Astrocyte (in vitro differentiated cells and primary cell): ENCODE measurements at regions not wholly inside any gene's neighbourhood (a gene's known extent, or its start where the extent isn't known, plus 50 kb on each side); places are given as distances from the start of the nearest gene placed in this dataset.

ENCODE experiments used
- CTCF ChIP-seq: IDR thresholded peaks from 2 replicates; pipeline ENCODE4 v1.5.1; 2011; ENCODE audit warnings: low read depth, mild to moderate bottlenecking, inconsistent platforms, low read length, moderate library complexity; ENCODE audit not compliant: insufficient read depth
- EZH2 ChIP-seq: IDR thresholded peaks from 2 replicates; pipeline ENCODE4 v1.6.1; 2012; ENCODE audit warnings: mild to moderate bottlenecking, low read length, inconsistent platforms; ENCODE audit not compliant: insufficient read depth

GRCh38 chr12:113524495-113524894 lies 52.8 kb upstream of the LHX5 start:
- TF ChIP-seq EZH2 (no peak), CTCF (no peak)
